ENCODE measurements at regions not wholly inside any gene's neighbourhood (a gene's known extent, or its start where the extent isn't known, plus 50 kb on each side); places are given as distances from the start of the nearest gene placed in this dataset.

DNA sequence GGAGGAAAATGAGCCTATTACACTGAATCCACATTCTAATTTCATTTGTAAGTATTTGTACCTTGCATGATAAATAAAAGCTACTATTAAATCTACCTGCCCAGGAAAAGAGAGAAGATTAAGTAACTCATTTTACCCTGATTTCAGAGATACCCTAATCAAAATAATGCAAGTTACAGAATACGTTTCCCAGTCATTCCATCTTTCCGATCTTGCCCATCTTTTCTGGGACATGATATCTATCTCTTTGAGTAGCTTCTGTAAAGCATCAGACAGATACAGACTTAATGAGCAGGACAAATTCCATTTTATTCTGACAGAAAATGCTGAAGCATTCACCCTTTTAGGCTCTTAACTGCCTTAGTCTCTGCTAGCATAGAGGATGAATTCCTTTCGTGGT, 56.6 kb downstream of the SPRY2 start:
- no peak for DNase-seq (ENCODE audit: low read depth in 4 of 4, low spot score in 3 of 4)

DNA sequence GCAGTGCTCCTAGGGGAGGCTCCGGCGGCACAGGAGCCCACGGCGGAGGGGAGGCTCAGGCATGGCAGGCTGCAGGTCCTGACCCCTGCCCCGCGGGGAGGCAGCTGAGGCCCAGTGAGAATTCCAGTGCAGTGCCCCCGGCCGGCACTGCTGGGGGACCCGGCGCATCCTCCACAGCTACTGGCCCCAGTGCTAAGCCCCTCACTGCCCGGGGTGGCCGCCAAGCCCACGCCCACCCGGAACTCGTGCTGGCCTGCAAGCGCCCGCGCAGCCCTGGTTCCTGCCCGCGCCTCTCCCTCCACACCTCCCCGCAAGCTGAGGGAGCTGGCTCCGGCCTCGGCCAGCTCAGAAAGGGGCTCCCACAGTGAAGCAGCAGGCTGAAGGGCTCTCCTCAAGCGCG, 62.2 kb downstream of the SPRY2 start:
- no peak for DNase-seq (ENCODE audit: low read depth in 4 of 4, low spot score in 3 of 4)

DNA sequence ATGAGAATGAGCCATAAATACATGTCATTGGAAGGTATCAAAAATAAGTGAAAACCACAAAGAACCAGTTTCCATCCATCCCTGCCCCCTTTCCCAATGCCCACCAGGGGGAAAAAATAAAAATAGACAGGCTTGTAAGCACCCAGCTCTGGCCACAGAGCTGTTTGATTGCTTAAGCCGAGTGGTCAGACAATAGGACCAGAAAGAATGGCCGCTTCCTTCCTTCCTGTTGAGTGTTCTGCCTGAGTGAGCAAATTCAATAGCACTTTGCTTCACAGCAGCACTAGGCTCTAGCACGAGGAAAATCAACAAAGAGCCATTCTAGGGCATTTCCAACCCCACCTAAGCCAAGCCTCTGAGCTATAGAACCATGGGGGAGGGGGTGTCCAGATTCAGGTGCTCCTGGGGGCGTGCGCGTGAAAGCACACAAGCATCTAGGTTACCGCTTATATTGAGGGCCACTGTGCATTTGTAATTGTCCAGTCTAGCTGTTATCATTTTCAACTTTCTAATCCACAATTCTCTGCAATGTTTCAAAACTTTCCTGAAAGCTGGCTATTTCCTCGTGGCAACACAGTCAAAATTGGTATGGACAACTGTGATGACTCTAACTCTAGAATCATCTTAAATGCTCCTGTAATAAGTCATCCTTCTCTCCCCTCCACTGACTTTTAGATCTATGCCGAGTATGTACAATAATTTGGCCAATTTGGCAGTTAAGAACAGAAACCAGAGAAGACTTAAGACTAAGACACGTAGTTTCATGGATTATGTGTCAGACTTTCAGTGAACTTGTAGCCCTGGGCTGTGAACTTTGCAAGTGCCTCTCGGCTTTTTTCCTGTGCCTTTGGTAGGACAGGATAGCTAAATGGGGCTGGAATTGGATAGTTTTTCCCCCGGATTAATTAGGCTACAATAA, 64.3 kb downstream of the SPRY2 start:
- peak in 1 of 4 donors; percentile 22 for DNase-seq (ENCODE audit: low read depth in 4 of 4, low spot score in 3 of 4)

DNA sequence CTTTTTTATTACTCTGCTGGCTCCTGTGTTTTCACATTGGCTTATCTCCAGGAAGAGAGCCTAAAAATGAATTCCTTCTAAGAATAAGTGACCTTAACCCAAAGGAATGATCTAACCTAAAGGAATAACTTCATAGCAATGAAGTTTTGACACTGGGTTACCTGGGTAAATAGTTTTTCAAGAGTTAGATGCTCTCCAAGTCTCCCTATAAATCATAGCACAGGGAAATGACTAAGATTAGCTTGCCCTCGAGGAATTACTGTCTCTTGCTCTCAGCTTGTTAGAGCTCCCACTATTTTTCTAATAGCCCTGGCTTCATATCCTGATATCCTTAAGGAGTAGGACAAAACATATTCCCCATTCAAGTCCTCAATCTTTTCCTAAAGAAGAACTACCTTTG, 66.3 kb downstream of the SPRY2 start:
- no peak for DNase-seq (ENCODE audit: low read depth in 4 of 4, low spot score in 3 of 4)

DNA sequence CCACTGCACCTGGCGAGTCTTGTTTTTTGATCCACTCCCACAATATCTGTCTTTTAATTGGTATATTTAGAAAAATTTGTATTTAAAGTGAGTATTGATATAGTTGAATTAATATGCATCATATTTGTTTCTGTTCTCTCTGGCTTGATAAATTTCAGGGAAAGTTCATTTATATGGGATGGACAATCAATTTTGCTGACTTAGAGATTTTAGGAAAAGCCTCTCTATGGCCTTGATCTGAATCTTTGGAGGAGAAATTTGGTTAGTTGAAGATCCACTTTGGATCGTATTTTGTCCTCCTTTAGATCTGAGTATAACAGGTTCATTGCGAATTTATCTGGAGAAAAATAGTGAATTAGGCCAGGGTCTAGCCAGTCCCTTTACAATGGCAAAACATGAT, 67.2 kb downstream of the SPRY2 start:
- DNase-seq (ENCODE audit: low read depth in 4 of 4, low spot score in 3 of 4): no peak

DNA sequence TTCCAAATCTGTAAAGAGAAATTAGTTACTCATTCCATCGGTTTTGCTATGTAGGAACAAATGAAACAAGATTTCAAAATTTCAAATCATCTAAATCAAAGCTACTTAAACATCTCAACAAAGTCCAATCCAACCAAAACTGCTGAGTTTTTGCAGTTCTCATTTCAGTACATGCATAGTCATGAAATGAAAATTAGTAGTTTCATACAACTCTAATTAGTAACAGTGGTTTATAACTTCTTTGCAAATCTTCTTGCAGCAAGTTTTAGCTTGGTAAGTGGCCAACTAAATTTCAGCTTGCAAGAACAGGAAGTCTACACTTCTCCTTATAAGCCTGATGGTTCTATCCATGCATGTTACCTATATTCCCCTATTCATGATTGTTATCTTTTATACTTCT, 75.6 kb downstream of the SPRY2 start:
- no peak for DNase-seq (ENCODE audit: low read depth in 4 of 4, low spot score in 3 of 4)

DNA sequence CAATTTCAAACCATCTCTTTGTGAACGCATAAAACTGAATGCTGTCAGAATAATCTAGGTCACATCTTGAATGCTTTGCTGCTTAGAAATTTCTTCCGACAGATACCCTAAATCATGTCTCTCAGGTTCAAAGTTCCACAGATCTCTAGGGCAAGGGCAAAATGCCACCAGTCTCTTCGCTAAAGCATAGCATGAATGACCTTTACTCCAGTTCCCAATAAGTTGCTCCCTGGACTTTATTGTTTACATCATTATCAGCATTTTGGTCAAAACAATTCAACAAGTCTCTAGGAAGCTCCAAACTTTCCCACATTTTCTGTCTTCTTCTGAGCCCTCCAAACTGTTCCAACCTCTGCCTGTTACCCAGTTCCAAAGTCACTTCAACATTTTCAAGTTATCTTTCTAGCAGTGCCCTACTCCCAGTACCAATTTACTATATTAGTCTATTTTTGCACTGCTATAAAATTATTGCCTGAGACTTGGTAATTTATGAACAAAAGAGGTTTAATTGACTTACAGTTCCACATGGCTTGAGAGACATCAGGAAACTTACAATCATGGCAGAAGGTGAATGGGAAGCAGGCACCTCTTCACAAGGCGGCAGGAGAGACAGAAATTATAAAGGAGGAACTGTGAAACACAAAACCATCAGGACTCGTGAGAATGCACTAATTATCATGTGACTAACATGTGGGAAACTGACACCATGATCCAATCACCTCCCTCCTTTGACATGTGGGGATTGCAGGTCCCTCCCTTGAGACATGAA, 77.0 kb downstream of the SPRY2 start:
- DNase-seq (ENCODE audit: low read depth in 4 of 4, low spot score in 3 of 4): no peak

DNA sequence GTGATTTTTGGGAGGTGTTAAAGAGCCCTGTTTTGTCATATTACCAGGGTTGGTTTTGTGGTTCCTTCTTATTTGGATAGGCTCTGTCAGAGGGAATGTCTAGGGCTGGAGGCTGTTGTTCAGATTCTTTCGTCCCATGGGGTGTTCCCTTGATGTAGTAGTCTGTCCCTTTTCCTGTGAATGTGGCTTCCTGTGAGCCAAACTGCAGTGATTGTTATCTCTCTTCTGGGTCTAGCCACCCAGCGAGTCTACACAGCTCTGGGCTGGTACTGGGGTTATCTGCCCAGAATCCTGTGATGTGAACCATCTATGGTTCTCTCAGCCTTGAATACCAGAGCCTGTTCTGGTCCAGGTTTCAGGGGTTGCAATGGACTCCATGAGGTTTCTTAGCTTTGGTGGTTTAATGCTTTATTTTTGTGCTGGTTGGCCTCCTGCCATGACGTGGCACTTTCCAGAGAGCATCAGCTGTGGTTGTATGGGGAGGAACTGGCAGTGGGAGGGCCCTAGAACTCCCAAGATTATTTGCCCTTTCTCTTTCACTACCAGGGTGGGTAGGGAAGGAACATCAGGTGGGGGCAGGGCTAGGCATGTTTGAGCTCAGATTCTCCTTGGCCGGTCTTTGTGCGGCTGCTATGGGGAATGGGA, 78.8 kb downstream of the SPRY2 start:
- no peak for DNase-seq (ENCODE audit: low read depth in 4 of 4, low spot score in 3 of 4)

DNA sequence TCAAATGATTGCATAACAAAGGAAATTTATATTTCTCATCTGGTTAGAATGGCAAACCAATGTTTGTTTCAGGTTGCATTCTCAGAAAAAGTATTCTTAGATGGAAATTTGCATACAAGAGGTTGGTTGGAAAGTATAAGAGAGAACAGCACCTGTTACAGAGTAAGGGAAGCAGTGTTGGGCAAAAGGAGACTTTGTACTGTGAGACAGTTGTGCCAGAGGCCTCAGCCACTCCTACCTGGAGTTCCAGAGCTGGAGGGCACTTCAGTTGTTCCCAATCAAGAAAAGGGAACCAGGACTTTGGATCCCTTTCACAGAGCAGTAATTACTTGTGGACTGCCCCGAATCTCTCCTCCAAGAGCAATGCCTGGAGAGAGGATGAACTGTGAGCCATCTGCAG, 81.8 kb downstream of the SPRY2 start:
- DNase-seq (ENCODE audit: low read depth in 4 of 4, low spot score in 3 of 4): no peak

DNA sequence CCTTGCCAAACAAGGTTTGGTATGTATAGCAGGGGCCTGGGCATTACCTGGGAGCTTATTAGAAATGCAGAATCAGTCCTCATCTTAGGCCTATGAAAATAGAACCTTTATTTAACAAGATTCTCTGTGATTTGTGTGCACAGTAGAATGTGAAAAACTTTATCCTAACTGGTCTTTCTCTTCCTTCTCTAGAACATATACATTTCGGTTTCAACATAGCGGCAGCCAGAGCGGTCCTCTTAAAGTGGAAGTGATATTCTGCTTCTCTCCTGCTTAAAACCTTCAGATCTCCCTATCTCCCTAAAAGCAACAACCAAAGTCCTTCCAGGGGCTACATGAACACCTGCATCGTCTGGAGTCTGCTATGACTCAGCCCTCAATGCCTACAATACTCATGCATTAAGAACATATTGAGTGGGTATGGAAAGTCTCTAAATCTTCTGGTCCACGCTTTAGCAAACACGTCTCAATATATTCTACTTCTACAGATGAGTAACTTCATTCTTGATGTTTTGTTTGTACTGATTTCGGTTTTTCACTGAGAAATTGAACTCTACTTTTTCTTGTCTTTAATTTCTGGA, 84.5 kb downstream of the SPRY2 start:
- no peak for DNase-seq (ENCODE audit: low read depth in 4 of 4, low spot score in 3 of 4)

DNA sequence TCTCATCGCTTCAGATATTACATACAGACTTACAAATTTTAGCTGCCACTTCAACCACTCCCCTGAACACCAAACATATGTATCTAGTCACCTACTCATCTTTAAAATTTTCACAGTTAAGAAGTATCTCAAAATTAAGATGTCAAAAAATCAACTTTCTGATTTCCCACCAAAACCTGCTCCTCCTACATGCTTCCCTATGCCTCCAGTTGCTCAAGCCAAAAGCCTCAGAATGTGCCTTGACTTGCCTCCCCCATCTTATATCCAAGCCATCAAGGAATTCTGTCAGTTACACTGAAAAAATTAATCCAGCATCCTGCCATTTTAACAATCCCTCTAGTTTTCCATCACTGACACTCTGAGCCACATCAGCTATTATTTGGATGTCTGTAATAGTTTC, 85.0 kb downstream of the SPRY2 start:
- no peak for DNase-seq (ENCODE audit: low read depth in 4 of 4, low spot score in 3 of 4)

DNA sequence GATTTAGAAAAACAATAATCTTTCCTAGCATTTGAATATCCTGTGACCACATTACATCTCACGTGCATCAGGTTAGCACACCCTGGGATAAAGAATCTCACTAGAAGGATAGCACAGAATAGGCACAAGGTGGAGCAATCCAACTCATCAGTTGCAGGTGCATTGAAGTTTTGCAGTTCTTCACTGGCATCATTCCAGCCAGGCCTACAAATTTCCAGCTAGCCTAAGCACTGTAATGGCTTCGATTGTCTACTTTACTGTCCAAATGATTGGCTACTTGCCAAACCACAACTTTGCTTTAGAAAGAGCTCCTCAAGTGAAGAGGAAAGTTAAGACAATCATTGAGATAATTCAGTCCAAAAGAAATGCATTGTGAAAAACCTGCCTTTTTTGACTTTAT, 89.5 kb downstream of the SPRY2 start:
- DNase-seq (ENCODE audit: low read depth in 4 of 4, low spot score in 3 of 4): no peak

DNA sequence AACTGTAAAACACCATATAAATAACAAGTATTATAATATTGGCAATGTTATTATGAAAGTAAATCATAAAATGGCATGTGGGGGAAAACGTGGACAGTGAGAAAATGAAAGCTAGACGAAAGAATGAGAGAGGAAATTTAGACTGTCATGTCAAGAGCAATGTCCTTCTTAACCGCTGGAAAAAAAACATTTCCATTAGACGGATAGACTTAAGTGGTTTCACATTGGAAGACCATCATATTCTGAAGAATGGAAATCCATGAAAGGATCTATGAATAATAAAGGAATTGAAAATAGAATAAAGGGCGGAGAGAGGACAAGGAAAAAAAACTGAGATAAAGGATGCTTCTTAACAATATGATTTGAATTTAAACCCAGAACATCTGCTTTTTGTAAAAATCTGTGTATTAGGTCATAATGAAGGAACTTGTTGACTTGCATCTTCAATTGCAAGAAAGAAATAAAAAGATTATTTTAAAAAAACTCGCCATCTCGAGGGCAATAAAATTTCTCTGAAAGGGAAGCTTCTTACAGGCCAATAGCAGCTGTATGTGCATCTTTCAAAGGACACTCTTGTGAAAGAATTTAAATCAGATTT, 90.6 kb downstream of the SPRY2 start:
- no peak for DNase-seq (ENCODE audit: low read depth in 4 of 4, low spot score in 3 of 4)

DNA sequence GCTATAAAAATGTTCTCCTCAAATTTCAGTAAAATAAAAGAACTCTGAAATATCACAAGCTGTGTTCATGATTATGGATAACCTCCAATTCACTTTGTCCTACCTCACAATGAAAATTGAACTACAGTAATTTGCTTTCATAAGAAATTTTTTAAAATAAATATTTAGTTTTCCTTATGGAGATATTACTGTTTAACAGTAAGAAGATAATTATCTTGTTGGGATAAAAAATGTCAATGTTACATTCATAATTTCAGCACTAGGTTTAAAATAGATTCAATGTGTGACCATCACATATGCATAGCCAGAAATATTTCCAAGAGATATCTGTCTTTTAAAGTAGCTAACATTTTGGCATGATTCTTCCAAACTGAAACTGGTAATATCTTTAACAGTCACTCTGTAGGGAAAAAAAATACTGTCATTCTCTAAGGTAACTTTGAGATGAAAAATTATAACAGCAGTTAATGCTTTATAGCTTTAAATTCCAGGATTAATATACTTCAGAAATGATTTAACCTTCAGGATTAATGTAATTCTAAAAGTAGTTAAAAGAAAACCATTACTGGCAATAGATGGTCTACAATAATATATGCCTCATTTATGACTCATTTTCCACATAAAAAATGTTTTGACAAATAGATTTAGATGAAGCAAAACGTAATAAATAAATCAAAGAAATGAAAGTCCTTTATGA, 91.3 kb downstream of the SPRY2 start:
- DNase-seq (ENCODE audit: low read depth in 4 of 4, low spot score in 3 of 4): no peak

DNA sequence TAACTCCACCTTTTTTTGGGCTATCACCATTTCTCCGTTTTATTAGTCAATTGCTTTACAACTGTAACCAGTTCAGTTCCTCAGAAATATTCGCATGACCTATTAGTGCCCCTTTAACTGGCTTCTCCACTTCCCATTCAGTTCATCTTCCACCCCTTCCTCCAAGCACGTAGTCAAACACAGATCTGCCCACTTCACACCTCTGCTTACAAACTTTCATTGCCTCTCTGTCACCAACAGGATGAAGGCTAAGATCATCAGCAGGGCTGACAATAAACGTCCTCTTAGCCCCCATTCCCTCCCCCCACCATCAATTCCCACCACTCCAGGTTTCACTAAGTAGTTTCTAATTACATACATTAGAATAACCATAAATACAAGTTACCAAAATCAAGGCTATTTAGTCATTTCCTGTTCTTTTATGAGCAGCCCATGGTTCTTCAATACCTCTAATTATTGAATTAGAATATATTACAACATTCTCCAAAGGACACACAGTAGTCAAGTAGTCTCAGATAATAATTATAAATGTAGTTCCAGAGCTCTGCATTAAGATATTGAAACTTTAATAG, 95.7 kb downstream of the SPRY2 start:
- DNase-seq (ENCODE audit: low read depth in 4 of 4, low spot score in 3 of 4): no peak

DNA sequence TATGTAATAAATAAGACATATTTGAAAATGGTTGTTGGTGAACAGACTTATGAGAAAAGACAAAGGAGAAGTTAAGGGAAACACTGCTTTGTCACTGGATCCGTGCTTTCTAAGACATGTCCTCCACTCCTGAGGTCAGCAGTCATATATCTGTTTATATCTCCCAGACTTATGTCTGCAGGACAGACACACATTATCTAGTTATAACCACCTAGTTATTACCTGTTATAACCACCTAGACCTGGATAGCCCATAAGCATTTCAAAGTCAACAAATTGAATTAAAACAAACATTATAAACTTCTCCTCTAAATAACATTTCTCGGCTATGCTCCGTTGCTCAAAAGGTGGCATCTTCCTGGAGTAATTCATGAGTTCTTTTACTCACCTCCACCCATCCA, 96.4 kb downstream of the SPRY2 start:
- no peak for DNase-seq (ENCODE audit: low read depth in 4 of 4, low spot score in 3 of 4)

DNA sequence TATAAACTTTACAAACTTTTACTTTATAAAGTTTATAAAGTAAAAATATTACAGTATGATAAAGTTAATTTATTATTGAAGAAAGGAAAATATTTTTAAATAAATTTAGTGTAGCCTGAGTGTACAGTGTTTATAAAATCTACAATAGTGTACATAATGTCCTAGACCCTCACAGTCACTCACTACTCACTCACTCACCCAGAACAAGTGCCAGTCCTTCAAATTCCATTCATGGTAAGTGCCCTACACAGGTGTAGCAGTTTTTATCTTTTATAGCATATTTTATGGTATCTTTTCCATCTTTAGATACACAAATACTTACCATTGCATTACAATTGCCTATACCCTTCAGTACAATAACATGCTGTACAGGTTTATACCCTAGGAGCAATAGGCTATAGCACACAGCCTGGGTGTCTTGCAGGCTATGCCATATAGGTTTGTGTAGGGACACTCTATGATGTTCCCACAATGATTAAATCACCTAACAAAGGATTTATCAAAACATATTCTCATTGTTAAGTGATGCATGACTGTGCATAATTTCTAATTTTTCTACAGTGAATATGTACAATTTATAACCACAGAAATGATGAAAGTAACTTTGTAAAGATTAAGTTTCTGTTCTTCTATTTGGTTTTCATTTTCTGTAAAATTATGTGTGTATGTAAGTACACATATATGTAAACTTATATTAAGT, 98.0 kb downstream of the SPRY2 start:
- no peak for DNase-seq (ENCODE audit: low read depth in 4 of 4, low spot score in 3 of 4)

DNA sequence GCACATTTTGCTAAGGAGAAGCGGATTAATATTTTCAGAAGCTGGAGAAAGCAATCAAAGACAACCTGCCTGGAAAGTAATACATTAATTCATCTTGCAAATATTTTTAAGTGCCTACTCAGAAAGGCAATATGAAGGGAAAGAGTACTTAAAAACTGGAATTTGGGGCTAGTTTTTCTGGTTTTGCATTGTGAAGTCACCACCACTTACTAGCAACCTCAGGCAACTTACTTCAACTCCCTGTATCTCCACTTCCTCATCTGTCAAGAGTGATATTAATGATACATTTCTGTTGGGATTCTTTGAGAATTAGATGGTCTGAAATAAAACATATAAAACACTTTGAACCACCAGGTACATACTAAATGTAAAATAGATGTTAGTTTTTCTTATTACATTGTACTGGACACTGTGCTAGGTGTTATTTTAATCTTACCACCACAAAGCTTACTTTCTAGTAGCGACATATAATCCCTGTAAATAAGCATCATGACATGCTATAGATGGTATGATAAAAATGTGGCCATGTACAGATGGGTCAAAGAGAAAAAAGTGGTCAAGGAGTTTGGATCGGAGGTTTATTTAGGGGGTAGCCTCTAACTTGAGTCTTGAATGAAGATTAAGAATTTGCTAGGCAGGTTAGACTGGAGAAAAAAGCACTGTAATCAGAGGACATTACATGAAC, 101.2 kb downstream of the SPRY2 start:
- DNase-seq (ENCODE audit: low read depth in 4 of 4, low spot score in 3 of 4): no peak

DNA sequence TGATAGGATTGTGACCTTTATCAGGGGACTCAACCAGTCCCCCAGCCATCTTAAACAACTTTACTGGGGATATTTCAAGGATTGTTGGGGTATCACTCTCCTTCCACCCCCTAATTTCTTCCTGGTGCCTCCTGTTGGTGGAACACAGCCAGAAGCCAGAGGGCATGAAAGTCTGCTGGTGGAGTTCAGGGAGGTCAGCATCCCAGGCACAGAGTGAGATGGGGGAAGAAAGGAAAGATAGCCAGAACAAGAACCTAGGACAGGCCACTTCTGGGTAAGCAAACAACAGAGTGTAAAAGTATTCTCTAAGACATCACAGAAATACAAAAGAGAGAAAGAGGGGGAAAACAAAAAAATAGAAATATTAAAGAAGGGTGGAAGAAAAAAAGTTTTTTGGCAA, 101.8 kb downstream of the SPRY2 start:
- DNase-seq (ENCODE audit: low read depth in 4 of 4, low spot score in 3 of 4): no peak

Data from right renal pelvis (tissue), 4 donors.